GM11168 (cell line): ENCODE measurements at regions not wholly inside any gene's neighbourhood (a gene's known extent, or its start where the extent isn't known, plus 50 kb on each side); places are given as distances from the start of the nearest gene placed in this dataset.
"Not testable (repeated sequence)": the region's sequence is repeated elsewhere in the genome, so short reads cannot be mapped to it uniquely, and the experiment has no call there.

Experiments used
- in situ Hi-C: fragments of 300-500 bp; cut with MboI; formaldehyde crosslinking; loops from one replicate; pipeline ENCODE4 v1.12.0; 2022; ENCODE audit warnings: low sequenced_read_pairs; ENCODE audit not compliant: unreplicated experiment

DNA sequence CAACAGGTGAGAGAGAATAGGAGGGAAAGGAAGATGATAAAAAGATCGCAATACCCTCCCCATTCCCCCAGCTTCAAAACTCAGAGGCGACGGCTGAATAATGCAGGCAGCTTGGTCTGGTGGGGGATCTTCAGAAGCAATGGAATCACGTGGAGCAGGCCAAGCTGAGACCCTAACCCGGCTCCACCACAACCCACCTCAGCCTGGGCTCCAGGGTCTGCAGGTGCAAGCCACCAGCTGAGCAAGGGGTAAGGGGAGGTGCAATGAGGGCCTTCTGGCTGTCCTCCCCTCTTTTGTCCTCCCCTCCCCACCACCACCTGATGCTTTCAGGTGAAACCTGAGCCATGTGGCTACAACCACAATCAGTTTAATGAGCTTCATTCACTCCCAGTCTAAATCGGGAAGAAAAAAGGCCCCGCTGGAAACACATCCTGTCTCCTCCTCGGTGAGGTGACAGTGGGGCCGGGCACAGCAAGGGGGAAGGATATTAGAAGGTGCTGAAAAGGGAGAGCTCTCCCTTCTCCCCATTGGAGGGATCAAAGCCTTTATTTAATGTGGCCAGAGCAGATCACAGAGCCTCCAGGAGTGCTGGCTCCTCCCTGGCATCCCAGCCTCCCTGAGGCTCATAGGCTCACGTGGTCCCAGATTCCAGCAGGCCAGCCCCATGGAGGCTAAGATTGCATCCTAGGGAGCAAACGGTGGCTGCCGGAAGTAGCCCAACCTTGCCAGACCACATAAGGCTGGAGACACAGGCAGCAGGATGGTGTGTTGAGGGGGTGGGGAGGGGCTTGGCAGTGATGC, 261.0 kb downstream of the SOX9 start:
- in situ Hi-C loops: no loop called here

GRCh38 chr17:72382971-72383722, 262.3 kb downstream of the SOX9 start:
- in situ Hi-C loops: no loop called here

DNA sequence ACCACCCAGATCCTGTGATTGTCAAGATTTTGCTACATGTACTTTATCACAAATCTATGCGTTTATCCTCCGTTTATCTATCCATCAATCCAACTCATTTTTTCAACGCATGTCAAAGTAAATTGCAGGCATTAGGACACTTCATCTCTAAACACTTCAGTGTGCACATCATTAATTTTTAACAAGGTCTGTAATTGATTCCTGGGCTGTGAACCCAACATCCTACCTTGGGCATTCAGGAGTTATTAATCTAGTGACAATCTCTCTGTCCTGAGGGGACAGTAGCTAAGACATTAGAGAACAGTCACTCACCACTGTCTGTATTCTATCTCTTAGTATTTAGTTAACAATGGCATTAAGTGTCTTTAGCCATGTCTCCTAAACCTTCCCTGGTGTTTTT, 264.7 kb downstream of the SOX9 start:
- in situ Hi-C loops: no loop called here

DNA sequence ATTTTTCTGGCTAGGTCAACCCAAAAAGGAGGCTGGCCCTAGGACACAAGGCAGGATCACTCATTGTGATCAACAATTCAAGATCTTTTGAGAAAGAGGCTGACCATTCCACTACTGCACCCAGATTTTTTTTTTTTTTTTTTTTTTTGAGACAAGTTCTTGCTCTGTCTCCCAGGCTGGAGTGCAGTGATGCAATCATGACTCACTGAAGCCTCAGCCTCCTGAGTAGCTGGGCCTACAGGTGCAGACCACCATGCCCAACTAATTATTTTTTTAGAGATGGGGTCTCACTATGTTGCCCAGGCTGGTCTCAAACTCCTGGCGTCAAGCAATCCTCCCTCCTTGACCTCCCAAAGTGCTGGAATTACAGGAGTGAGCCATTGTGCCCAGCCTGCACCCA, 265.4 kb downstream of the SOX9 start:
- in situ Hi-C loops: not testable (repeated sequence)

GRCh38 chr17:72386619-72387237, 265.9 kb downstream of the SOX9 start:
- in situ Hi-C loops: no loop called here

DNA sequence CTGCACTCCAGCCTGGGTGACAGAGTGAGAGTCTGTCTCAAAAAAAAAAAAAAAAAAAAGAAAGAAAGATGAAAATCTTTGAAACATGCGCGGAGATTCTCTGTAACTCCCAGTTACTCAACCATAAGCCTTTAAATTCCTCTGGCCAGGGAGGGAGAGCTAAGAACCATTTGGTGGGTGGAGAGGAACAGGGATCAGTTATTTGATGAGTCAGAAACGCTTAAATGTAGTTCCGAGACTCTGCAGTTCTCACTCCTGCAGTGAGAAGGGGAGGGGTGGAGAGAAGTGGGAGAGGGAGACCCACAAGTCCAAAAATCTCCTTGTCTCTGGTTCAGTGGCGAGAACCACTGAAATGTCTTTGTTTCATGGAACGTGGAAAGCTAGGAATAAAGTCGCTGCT, 266.7 kb downstream of the SOX9 start:
- in situ Hi-C loops: no loop called here

DNA sequence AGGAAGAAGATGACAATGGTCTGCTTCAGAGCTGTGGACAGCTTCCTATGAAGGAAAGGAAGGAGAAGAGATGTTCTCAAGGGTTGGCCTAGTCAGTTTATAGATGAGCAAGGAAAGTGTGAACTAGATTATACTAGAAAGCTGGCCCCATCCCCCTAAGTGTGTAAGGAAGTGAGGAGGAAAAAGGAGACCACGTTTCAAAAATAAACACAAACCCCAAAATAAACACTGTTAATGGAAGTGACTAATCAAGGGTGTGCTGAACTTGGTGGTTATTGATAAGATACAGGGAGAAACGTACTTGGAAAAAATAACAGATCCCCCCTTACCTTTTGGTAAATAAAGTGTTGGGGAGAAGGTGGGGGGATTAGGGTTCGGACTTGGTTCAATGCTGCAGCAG, 267.1 kb downstream of the SOX9 start:
- in situ Hi-C loops: no loop called here

- in situ Hi-C loops: no loop called here
Measured at GRCh38 chr17:72388765-72389473, 268.1 kb downstream of the SOX9 start.

GRCh38 chr17:72390675-72391508, 270.1 kb downstream of the SOX9 start:
- in situ Hi-C loops: no loop called here

- in situ Hi-C loops: no loop called here
Measured at GRCh38 chr17:72392056-72393010, 271.5 kb downstream of the SOX9 start.

DNA sequence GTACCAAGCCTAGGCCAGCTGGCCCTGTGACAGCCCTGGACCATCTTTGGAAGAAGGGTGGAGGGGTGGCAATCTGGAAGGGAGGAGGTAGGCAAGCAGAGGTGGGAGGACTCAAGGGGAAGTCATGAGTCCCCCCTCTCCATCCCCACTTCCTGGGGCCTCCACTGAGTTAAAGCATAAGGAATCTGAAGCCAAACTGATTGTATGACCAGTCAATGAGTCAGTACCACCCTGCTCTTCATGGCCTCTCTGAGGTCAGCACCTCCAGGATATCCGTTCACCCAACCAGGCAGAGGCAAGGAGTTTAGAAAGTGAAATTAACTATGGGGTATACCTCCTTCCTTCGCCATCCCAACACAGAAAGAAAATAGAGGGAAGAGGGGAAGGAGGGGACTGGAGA, 272.7 kb downstream of the SOX9 start:
- in situ Hi-C loops: no loop called here

- in situ Hi-C loops: no loop called here
Measured at GRCh38 chr17:72394531-72394930, 273.7 kb downstream of the SOX9 start.

DNA sequence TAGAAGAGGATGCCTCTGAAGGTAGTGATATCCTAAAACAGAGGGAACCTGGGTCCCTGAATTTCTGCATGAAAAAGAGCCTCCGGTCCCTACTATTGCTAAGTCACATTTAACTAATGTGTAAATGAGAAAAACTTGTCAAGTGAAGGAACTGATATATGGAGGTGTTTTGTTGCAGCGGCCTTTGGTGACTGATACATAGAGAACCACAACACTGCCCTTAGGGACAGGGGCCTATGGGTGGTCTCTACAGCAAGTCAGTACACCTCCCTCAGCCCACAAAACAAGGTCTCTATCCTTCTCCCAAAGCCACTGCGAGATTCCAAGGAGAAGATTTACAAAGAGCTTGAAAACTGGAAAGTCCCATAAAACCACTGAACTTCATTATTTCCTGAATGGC, 275.3 kb downstream of the SOX9 start:
- in situ Hi-C loops: no loop called here

DNA sequence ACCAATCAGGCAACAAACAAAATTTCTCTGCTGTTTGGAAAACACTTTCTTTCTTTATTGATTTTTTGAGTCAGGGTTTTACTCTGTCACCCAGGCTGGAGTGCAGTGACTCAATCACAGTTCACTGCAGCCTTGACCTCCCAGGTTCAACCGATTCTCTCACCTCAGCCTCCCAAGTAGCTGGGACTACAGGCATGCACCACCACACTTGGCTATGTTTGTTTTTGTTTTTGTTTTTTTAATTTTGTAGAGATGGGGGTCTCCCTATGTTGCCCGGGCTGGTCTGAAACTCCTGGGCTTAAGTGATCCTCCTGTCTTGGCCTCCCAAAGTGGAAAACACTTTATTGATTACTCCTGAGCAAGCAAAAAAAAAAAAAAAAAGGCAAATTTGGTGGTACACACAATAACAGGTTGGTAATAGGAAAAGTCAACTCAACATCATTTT, 276.4 kb downstream of the SOX9 start:
- in situ Hi-C loops: no loop called here

DNA sequence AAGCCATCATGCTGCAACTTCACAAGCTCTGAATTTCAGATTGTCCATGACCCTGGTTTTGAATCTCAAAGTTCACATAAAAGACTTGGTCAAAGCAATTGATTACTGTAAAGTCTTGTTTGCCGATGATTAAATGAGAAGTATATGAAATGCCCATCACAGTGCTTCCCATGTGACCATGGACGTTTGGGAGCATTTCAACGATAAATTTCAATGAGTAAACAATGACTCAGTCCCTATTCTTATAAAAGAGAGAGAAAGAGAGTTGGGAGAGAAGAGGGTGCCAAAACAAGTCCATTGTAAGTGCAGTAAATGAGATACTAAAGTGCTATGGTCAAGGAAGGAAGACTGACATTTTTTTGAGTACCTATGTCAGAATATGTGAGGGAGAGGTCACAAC, 276.9 kb downstream of the SOX9 start:
- in situ Hi-C loops: no loop called here

GRCh38 chr17:72399023-72399607, 278.3 kb downstream of the SOX9 start:
- in situ Hi-C loops: no loop called here

DNA sequence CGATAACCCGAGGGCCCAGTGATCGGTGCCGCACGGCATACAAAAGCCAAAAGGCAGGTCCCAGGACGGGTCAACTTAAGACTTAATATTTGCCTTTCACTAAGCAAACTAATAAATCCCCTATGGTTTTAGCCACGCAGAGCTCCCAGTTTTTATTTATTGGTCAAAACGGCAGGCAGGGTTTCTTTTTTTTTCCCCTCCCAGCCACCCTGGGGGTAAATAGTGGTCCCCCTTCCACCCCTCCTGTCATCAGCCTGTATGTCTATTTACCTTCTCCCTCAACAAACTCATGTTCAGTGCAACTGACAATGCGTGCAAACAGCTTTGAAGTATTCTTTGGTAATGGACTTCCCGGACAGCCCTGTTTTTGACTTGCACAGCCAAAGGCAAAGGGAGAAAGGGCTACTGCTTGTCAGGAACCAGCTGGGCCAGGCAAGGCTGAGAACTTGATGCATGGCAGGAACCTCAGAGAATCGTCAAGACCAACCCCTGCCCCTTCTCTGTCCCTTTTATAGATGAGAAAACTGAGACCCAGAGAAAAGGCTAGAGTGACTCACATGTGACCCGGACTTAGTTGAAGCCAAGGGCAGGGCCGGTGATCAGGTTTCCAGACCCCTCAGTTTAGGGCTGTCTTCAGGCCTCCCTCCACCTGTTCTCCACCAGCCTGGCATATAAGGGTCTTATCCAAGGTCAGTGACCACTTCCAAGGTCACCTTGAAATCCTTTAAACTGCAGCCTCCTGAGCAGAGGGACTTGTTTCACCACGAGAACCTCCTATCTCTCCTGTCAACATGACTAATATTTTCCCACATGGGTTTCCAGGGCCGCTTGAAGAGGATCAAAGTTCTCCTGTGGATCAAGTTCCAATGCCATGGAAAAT, 279.0 kb downstream of the SOX9 start:
- in situ Hi-C loops: no loop called here
